Breast epithelium (tissue), 4 donors: ENCODE measurements at regions not wholly inside any gene's neighbourhood (a gene's known extent, or its start where the extent isn't known, plus 50 kb on each side); places are given as distances from the start of the nearest gene placed in this dataset.
A peak's percentile ranks its signal among the peaks of the same experiment; 100 is the strongest.

ENCODE experiments used
- DNase-seq, 2 donors: peaks; one replicate each; pipeline ENCODE4 v3.0.0-alpha.2; 2019; ENCODE audit warnings: low spot score in 2 of 2
- H3K27ac ChIP-seq, 2 donors: fragments of 200-600 bp; sonication (generic) in 1 of 2; one replicate each; pipeline ENCODE4 v1.5.1; 2016 to 2019; ENCODE audit warnings: mild to moderate bottlenecking in 1 of 2
- H3K27me3 ChIP-seq, 2 donors: fragments of 200-600 bp; sonication (generic) in 1 of 2; one replicate each; pipeline versions ENCODE4 v1.5.1 to v1.6.0; 2017 to 2019; ENCODE audit warnings: control low read depth in 1 of 2, mild to moderate bottlenecking in 1 of 2
- H3K36me3 ChIP-seq: fragments of 200-600 bp; one replicate; pipeline ENCODE4 v1.5.1; 2019
- H3K4me1 ChIP-seq, 2 donors: fragments of 200-600 bp; sonication (generic); one replicate each; pipeline ENCODE4 v1.5.1; 2016 to 2019; ENCODE audit warnings: control low read depth in 1 of 2
- H3K4me3 ChIP-seq, 3 donors: fragments of 200-600 bp; sonication (generic); 1 replicate in 2 of 3; 2 replicates in 1 of 3; pipeline ENCODE4 v1.5.1; 2016 to 2019; ENCODE audit warnings: mild to moderate bottlenecking in 3 of 3, moderate library complexity in 2 of 3
- H3K9me3 ChIP-seq, 2 donors: fragments of 200-600 bp; sonication (generic) in 1 of 2; one replicate each; pipeline ENCODE4 v1.5.1; 2016 to 2019; ENCODE audit warnings: control low read depth in 1 of 2
- CTCF ChIP-seq, 3 donors: fragments of 450-650 bp; IDR thresholded peaks; one replicate each; pipeline ENCODE4 v1.5.1; 2016 to 2017; ENCODE audit warnings: antibody characterized with exemption in 3 of 3, mild to moderate bottlenecking in 3 of 3, moderate library complexity in 3 of 3
- POLR2A ChIP-seq: fragments of 450-650 bp; IDR thresholded peaks from one replicate; pipeline ENCODE4 v1.6.1; 2016; ENCODE audit warnings: antibody characterized with exemption, mild to moderate bottlenecking, moderate library complexity
- POLR2AphosphoS5 ChIP-seq, 3 donors: sonication (generic); formaldehyde crosslinking; IDR thresholded peaks; one replicate each; pipeline ENCODE4 v1.6.1; 2017; ENCODE audit warnings: antibody characterized with exemption in 3 of 3
- intact Hi-C: fragments of 100-400 bp; cut with DNase I; formaldehyde crosslinking; loops from one replicate; pipeline ENCODE4 v1.15.1; 2023; ENCODE audit warnings: low total_unique reads

- intact Hi-C loops, result no loop called here
- DNase-seq, result no peak
- no peak for TF ChIP-seq POLR2AphosphoS5 (IDR thresholded peaks at IDR 0.05)
- no peak for TF ChIP-seq POLR2A
- TF ChIP-seq CTCF (IDR thresholded peaks at IDR 0.05), result no peak
- Histone ChIP-seq H3K4me3 (no peak overlapping the region), H3K27ac (no peak overlapping the region), H3K4me1 (no peaks in the 10 kb centered on the region), H3K36me3 (no peaks in the 10 kb centered on the region), H3K27me3 (no peaks in the 10 kb centered on the region), H3K9me3 (peaks cover 5 to 24% of the 10 kb centered on the region in 2 donors)
These were observed 908.4 kb upstream of the NOVA1 start for GRCh38 chr14:27506272-27506671.

GRCh38 chr14:27528328-27528727 is 930.5 kb upstream of the NOVA1 start:
- Histone ChIP-seq H3K9me3 (peaks cover 0 to 3% of the 10 kb centered on the region in 2 donors), H3K4me3 (no peak overlapping the region), H3K36me3 (no peaks in the 10 kb centered on the region), H3K27ac (no peak overlapping the region), H3K27me3 (no peaks in the 10 kb centered on the region), H3K4me1 (no peaks in the 10 kb centered on the region)
- intact Hi-C loops, result no loop called here
- DNase-seq, result no peak
- TF ChIP-seq CTCF (IDR thresholded peaks at IDR 0.05) (peak in 2 of 3 donors; percentile 12 to 48), POLR2A (no peak), POLR2AphosphoS5 (IDR thresholded peaks at IDR 0.05) (no peak)

GRCh38 chr14:27536748-27537147 is 938.9 kb upstream of the NOVA1 start:
- Histone ChIP-seq H3K4me3 (no peak overlapping the region), H3K9me3 (no peaks in the 10 kb centered on the region), H3K27me3 (no peaks in the 10 kb centered on the region), H3K27ac (no peak overlapping the region), H3K36me3 (no peaks in the 10 kb centered on the region), H3K4me1 (no peaks in the 10 kb centered on the region)
- intact Hi-C loops, result no loop called here
- TF ChIP-seq POLR2AphosphoS5 (IDR thresholded peaks at IDR 0.05) (no peak), CTCF (IDR thresholded peaks at IDR 0.05) (no peak), POLR2A (no peak)
- no peak for DNase-seq

- Histone ChIP-seq H3K27me3 (no peaks in the 10 kb centered on the region), H3K27ac (no peak overlapping the region), H3K4me1 (no peaks in the 10 kb centered on the region), H3K9me3 (no peaks in the 10 kb centered on the region), H3K4me3 (no peak overlapping the region), H3K36me3 (no peaks in the 10 kb centered on the region)
- TF ChIP-seq CTCF (IDR thresholded peaks at IDR 0.05) (no peak), POLR2A (no peak), POLR2AphosphoS5 (IDR thresholded peaks at IDR 0.05) (no peak)
- intact Hi-C loops, result no loop called here
- no peak for DNase-seq
These were observed 948.3 kb upstream of the NOVA1 start for GRCh38 chr14:27546111-27546510.

- intact Hi-C loops, result no loop called here
- Histone ChIP-seq H3K27me3 (no peaks in the 10 kb centered on the region), H3K4me1 (no peaks in the 10 kb centered on the region), H3K36me3 (peaks cover 6% of the 10 kb centered on the region), H3K27ac (no peak overlapping the region), H3K9me3 (no peaks in the 10 kb centered on the region), H3K4me3 (no peak overlapping the region)
- no peak for TF ChIP-seq POLR2A
- TF ChIP-seq POLR2AphosphoS5 (IDR thresholded peaks at IDR 0.05), result no peak
- no peak for TF ChIP-seq CTCF (IDR thresholded peaks at IDR 0.05)
- no peak for DNase-seq
These were observed 956.0 kb upstream of the NOVA1 start for GRCh38 chr14:27553790-27554189.
